Peyer's patch (tissue), 4 donors: ENCODE measurements at regions not wholly inside any gene's neighbourhood (a gene's known extent, or its start where the extent isn't known, plus 50 kb on each side); places are given as distances from the start of the nearest gene placed in this dataset.

Experiments used
- CTCF ChIP-seq, 6 experiments: fragments of 450-650 bp in 4 of 6; fragments of 200-600 bp in 2 of 6; sonication (generic) in 1 of 6; IDR thresholded peaks; one replicate each; pipeline ENCODE4 v1.5.1; 2017 to 2019; ENCODE audit warnings: antibody characterized with exemption in 6 of 6, mild to moderate bottlenecking in 3 of 6, moderate library complexity in 1 of 6
- POLR2A ChIP-seq, 2 donors: fragments of 450-650 bp; IDR thresholded peaks; one replicate each; pipeline ENCODE4 v1.5.1; 2017; ENCODE audit warnings: antibody characterized with exemption in 2 of 2, mild to moderate bottlenecking in 2 of 2, moderate library complexity in 2 of 2

GRCh38 chr11:26142891-26143290 is 189.0 kb upstream of the ANO3 start:
- TF ChIP-seq CTCF (IDR thresholded peaks at IDR 0.05) (no peak), POLR2A (IDR thresholded peaks at IDR 0.05) (no peak)
